ENCODE measurements at regions not wholly inside any gene's neighbourhood (a gene's known extent, or its start where the extent isn't known, plus 50 kb on each side); places are given as distances from the start of the nearest gene placed in this dataset.

- DNase-seq (ENCODE audit: low spot score): no peak
- Mint-ChIP-seq H3K9me3 (ENCODE audit: unreplicated experiment) (peaks cover 13% of the 10 kb centered on the region), H3K4me3 (ENCODE audit: unreplicated experiment) (no peak overlapping the region), H3K36me3 (ENCODE audit: low read depth, unreplicated experiment) (no peaks in the 10 kb centered on the region), H3K27ac (ENCODE audit: unreplicated experiment) (no peak overlapping the region), H3K4me1 (ENCODE audit: unreplicated experiment) (no peaks in the 10 kb centered on the region), H3K27me3 (ENCODE audit: unreplicated experiment) (no peaks in the 10 kb centered on the region)
- TF ChIP-seq, protein P1, sequence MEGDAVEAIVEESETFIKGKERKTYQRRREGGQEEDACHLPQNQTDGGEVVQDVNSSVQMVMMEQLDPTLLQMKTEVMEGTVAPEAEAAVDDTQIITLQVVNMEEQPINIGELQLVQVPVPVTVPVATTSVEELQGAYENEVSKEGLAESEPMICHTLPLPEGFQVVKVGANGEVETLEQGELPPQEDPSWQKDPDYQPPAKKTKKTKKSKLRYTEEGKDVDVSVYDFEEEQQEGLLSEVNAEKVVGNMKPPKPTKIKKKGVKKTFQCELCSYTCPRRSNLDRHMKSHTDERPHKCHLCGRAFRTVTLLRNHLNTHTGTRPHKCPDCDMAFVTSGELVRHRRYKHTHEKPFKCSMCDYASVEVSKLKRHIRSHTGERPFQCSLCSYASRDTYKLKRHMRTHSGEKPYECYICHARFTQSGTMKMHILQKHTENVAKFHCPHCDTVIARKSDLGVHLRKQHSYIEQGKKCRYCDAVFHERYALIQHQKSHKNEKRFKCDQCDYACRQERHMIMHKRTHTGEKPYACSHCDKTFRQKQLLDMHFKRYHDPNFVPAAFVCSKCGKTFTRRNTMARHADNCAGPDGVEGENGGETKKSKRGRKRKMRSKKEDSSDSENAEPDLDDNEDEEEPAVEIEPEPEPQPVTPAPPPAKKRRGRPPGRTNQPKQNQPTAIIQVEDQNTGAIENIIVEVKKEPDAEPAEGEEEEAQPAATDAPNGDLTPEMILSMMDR (IDR thresholded peaks at IDR 0.05; ENCODE audit: unreplicated experiment): no peak
Measured at GRCh38 chr3:5638550-5638949, 451.0 kb downstream of the EDEM1 start.

- TF ChIP-seq, protein P1 (IDR thresholded peaks at IDR 0.05; ENCODE audit: unreplicated experiment): no peak
- no peak overlapping the region for H3K4me3 Mint-ChIP-seq (ENCODE audit: unreplicated experiment)
- no peaks in the 10 kb centered on the region for H3K27me3 Mint-ChIP-seq (ENCODE audit: unreplicated experiment)
- DNase-seq (ENCODE audit: low spot score): no peak
- H3K4me1 Mint-ChIP-seq (ENCODE audit: unreplicated experiment): no peaks in the 10 kb centered on the region
- no peak overlapping the region for H3K27ac Mint-ChIP-seq (ENCODE audit: unreplicated experiment)
- no peaks in the 10 kb centered on the region for H3K36me3 Mint-ChIP-seq (ENCODE audit: low read depth, unreplicated experiment)
- H3K9me3 Mint-ChIP-seq (ENCODE audit: unreplicated experiment): peaks cover 15% of the 10 kb centered on the region
Measured at GRCh38 chr3:5644773-5645670, 457.5 kb downstream of the EDEM1 start.

- no peak overlapping the region for H3K4me3 Mint-ChIP-seq (ENCODE audit: unreplicated experiment)
- H3K27ac Mint-ChIP-seq (ENCODE audit: unreplicated experiment): no peak overlapping the region
- H3K4me1 Mint-ChIP-seq (ENCODE audit: unreplicated experiment): no peaks in the 10 kb centered on the region
- H3K27me3 Mint-ChIP-seq (ENCODE audit: unreplicated experiment): no peaks in the 10 kb centered on the region
- no peaks in the 10 kb centered on the region for H3K36me3 Mint-ChIP-seq (ENCODE audit: low read depth, unreplicated experiment)
- peaks cover 9% of the 10 kb centered on the region for H3K9me3 Mint-ChIP-seq (ENCODE audit: unreplicated experiment)
- DNase-seq (ENCODE audit: low spot score): no peak
- TF ChIP-seq, protein P1 (IDR thresholded peaks at IDR 0.05; ENCODE audit: unreplicated experiment): no peak
Measured at GRCh38 chr3:5645692-5646410, 458.3 kb downstream of the EDEM1 start.

- no peak overlapping the region for H3K4me3 Mint-ChIP-seq (ENCODE audit: unreplicated experiment)
- no peaks in the 10 kb centered on the region for H3K4me1 Mint-ChIP-seq (ENCODE audit: unreplicated experiment)
- DNase-seq (ENCODE audit: low spot score): no peak
- H3K27me3 Mint-ChIP-seq (ENCODE audit: unreplicated experiment): no peaks in the 10 kb centered on the region
- H3K27ac Mint-ChIP-seq (ENCODE audit: unreplicated experiment): no peak overlapping the region
- TF ChIP-seq, protein P1 (IDR thresholded peaks at IDR 0.05; ENCODE audit: unreplicated experiment): no peak
- peaks cover 5% of the 10 kb centered on the region for H3K9me3 Mint-ChIP-seq (ENCODE audit: unreplicated experiment)
- H3K36me3 Mint-ChIP-seq (ENCODE audit: low read depth, unreplicated experiment): no peaks in the 10 kb centered on the region
Measured at GRCh38 chr3:5650303-5650702, 462.8 kb downstream of the EDEM1 start.

GRCh38 chr3:5651351-5651750, 463.8 kb downstream of the EDEM1 start:
- TF ChIP-seq, protein P1 (IDR thresholded peaks at IDR 0.05; ENCODE audit: unreplicated experiment): no peak
- Mint-ChIP-seq H3K4me1 (ENCODE audit: unreplicated experiment) (no peaks in the 10 kb centered on the region), H3K36me3 (ENCODE audit: low read depth, unreplicated experiment) (no peaks in the 10 kb centered on the region), H3K9me3 (ENCODE audit: unreplicated experiment) (peaks cover 5% of the 10 kb centered on the region), H3K27ac (ENCODE audit: unreplicated experiment) (no peak overlapping the region), H3K27me3 (ENCODE audit: unreplicated experiment) (no peaks in the 10 kb centered on the region), H3K4me3 (ENCODE audit: unreplicated experiment) (no peak overlapping the region)
- DNase-seq (ENCODE audit: low spot score): no peak
